K562 (cell line): ENCODE measurements at regions not wholly inside any gene's neighbourhood (a gene's known extent, or its start where the extent isn't known, plus 50 kb on each side); places are given as distances from the start of the nearest gene placed in this dataset.
A peak's percentile ranks its signal among the peaks of the same experiment; 100 is the strongest.

Experiments used
- ATAC-seq: fragments of 200-7000 bp; cut with Tn5 transposase; 3 replicates; pipeline ENCODE4 v1.9.1; 2020; ENCODE audit warnings: moderate library complexity
- BruUV-seq: library from RNA; stranded (reverse); fragments of 400-500 nt; replicated peaks from 2 replicates; lab custom pipeline; 2021; lab: Mats Ljungman, UMichigan
- CTCF ChIA-PET: fragments of 300-600 bp; formaldehyde crosslinking; extraction: SDS; loops from one replicate; lab custom pipeline; 2021; ENCODE audit warnings: low intra/inter-chr PET ratio; lab: Yijun Ruan, JAX
- POLR2A ChIA-PET: fragments of 300-600, 350-650 bp; sonication (Branson Sonifier 250); formaldehyde crosslinking; extraction: SDS; loops from one replicate; lab custom pipeline; 2021; ENCODE audit warnings: antibody characterized with exemption, inconsistent platforms; lab: Yijun Ruan, JAX
- DNase-seq, 4 experiments: peaks; one replicate each; pipeline versions ENCODE4 v3.0.0 to v3.0.0-alpha.2; 2011 to 2018; ENCODE audit warnings: low spot score in 3 of 4, mixed read lengths in 3 of 4; ENCODE audit errors: extremely low read depth in 1 of 4
- FAIRE-seq: peaks from 2 replicates; lab custom pipeline; 2011; peaks lifted over from hg19 to GRCh38; lab: Jason Lieb, UNC
- H2AFZ ChIP-seq: 2 replicates; pipeline ENCODE4 v1.6.0; 2011; ENCODE audit warnings: low read depth, low read length, control low read depth, inconsistent platforms
- H3K27ac ChIP-seq: fragments of 200-600 bp; 3 replicates; pipeline ENCODE4 v1.8.0; 2011; ENCODE audit warnings: low read depth, mild to moderate bottlenecking, control low read depth, inconsistent platforms, low read length, moderate library complexity, mixed read lengths; ENCODE audit errors: extremely low read depth
- H3K27me3 ChIP-seq, 2 experiments: fragments of 300-600 bp in 1 of 2; 2 replicates in 1 of 2; 3 replicates in 1 of 2; pipeline versions ENCODE4 v1.6.0 to v1.8.0; 2011; ENCODE audit warnings: inconsistent platforms in 2 of 2, low read length in 2 of 2, mild to moderate bottlenecking in 1 of 2, mixed read lengths in 1 of 2, moderate library complexity in 1 of 2; ENCODE audit not compliant: control insufficient read depth in 2 of 2, insufficient read depth in 2 of 2
- H3K36me3 ChIP-seq: fragments of 300-600 bp; 3 replicates; pipeline ENCODE4 v1.8.0; 2011; ENCODE audit warnings: mild to moderate bottlenecking, low read length, inconsistent platforms; ENCODE audit not compliant: control insufficient read depth, insufficient read depth
- H3K4me1 ChIP-seq, 2 experiments: fragments of 200-600 bp in 1 of 2; replicated peaks in 1 of 2; 2 replicates in 1 of 2; 3 replicates in 1 of 2; pipeline versions ENCODE4 v1.5.1 to v1.8.0; 2011; ENCODE audit warnings: inconsistent platforms in 2 of 2, low read length in 2 of 2, mild to moderate bottlenecking in 1 of 2, mixed read lengths in 1 of 2, moderate library complexity in 1 of 2; ENCODE audit not compliant: control insufficient read depth in 2 of 2, insufficient read depth in 2 of 2
- H3K4me2 ChIP-seq: 2 replicates; pipeline ENCODE4 v1.6.1; 2011; ENCODE audit warnings: low read length, control low read depth, inconsistent platforms, mixed read lengths; ENCODE audit not compliant: insufficient read depth
- H3K4me3 ChIP-seq: fragments of 200-600 bp; sonication (generic), shearing (Covaris generic); 2 replicates; pipeline ENCODE4 v1.5.1; 2016; ENCODE audit warnings: control low read depth, inconsistent platforms
- H3K79me2 ChIP-seq: fragments of 200-600 bp; 3 replicates; pipeline ENCODE4 v1.8.0; 2011; ENCODE audit warnings: low read length, inconsistent platforms; ENCODE audit not compliant: control insufficient read depth, insufficient read depth
- H3K9ac ChIP-seq, 2 experiments: 2 replicates each; pipeline versions ENCODE4 v1.6.0 to v1.6.1; 2011; ENCODE audit warnings: low read depth in 2 of 2, low read length in 2 of 2, control low read depth in 1 of 2, inconsistent platforms in 1 of 2, mild to moderate bottlenecking in 1 of 2, mixed read lengths in 1 of 2; ENCODE audit not compliant: insufficient read depth in 1 of 2
- H3K9me1 ChIP-seq: one replicate; pipeline ENCODE4 v1.6.0; 2011; ENCODE audit warnings: inconsistent platforms, mild to moderate bottlenecking, low read length, moderate library complexity; ENCODE audit not compliant: control insufficient read depth, insufficient read depth
- H3K9me3 ChIP-seq: replicated peaks from 2 replicates; pipeline ENCODE4 v1.5.1; 2011; ENCODE audit warnings: low read depth, low read length, inconsistent platforms; ENCODE audit not compliant: control insufficient read depth, insufficient read depth
- H4K20me1 ChIP-seq: replicated peaks from 2 replicates; pipeline ENCODE4 v1.6.1; 2011; ENCODE audit warnings: low read length, inconsistent platforms, mixed read lengths; ENCODE audit not compliant: control insufficient read depth, insufficient read depth
- RAD21 ChIP-seq, 2 experiments: fragments of 250-450 bp in 1 of 2; fragments of 450-650 bp in 1 of 2; sonication (Bioruptor Pico) in 1 of 2; formaldehyde crosslinking in 1 of 2; IDR thresholded peaks in 1 of 2; conservative IDR thresholded peaks in 1 of 2; 2 replicates each; pipeline versions ENCODE4 v1.4.0 to v1.8.0; 2020 to 2022; ENCODE audit warnings: mild to moderate bottlenecking in 2 of 2, moderate library complexity in 1 of 2
- WGBS: fragments of 100-300 bp; shearing (Covaris generic); methylation state at CpG from one replicate; pipeline ENCODE4 v1.1.6; 2016; ENCODE audit warnings: low coverage, mixed read lengths; ENCODE audit not compliant: insufficient coverage; ENCODE audit errors: missing lambda C conversion rate; 5-methylcytosine and 5-hydroxymethylcytosine counted together
- in situ Hi-C: fragments of 300-500 bp; cut with MboI; formaldehyde crosslinking; loops from 4 replicates; pipeline ENCODE4 v1.15.0; 2018; ENCODE audit warnings: inconsistent platforms, mixed read lengths
- intact Hi-C: fragments of 100-400 bp; cut with micrococcal nuclease; formaldehyde crosslinking; loops from 2 replicates; pipeline ENCODE4 v1.14.2; 2022
- TF ChIP-seq, protein P1 (sequence below), 3 experiments: IDR thresholded peaks in 2 of 3; conservative IDR thresholded peaks in 1 of 3; 2 replicates each; pipeline ENCODE4 v1.5.1; 2011 to 2012; ENCODE audit warnings: low read length in 3 of 3, mild to moderate bottlenecking in 3 of 3, control low read depth in 2 of 3, improper control_type of control experiment in 1 of 3, inconsistent platforms in 1 of 3, low read depth in 1 of 3, mixed read lengths in 1 of 3, moderate library complexity in 1 of 3; ENCODE audit not compliant: insufficient read depth in 2 of 3
- TF ChIP-seq, protein P2 (sequence below): fragments of 250-450 bp; sonication (Bioruptor Pico); IDR thresholded peaks from 2 replicates; pipeline ENCODE4 v1.5.1; 2021; ENCODE audit warnings: mild to moderate bottlenecking

DNA sequence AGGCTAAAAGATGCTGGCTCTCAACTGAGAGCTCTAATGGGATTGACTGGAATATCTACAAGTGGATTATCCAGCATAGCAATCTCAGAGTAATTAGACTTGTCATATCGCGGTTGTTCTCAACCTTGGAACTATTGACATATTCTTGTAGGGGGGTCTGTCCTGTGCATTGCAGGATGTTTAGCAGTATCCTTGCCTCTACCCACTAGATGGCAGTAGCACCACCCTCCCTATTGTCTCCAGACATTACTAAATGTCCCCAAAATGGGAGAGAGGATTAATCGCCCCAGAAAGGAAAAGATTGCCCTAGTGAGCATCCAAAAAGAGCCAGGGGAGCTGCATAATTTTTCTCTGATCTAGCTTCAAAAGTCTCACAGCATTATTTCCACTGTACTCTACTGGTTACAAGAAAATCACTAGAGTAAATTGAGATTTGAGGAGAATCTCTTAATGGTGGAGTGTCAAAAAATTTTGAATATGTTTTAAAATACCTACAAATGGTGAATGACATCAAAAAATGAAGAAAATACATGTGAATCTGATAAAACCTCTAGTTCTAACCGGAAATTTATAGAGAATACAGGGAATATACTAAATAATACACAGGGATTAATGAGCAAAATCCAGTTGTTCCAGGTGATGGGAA, 388.2 kb upstream of the AGTR1 start:
- Histone ChIP-seq H3K4me3 (no peak overlapping the region), H3K79me2 (no peaks in the 10 kb centered on the region), H3K9ac (no peak overlapping the region), H3K4me1 (no peaks in the 10 kb centered on the region), H4K20me1 (no peaks in the 10 kb centered on the region), H3K27me3 (no peaks in the 10 kb centered on the region), H3K9me1 (no peaks in the 10 kb centered on the region), H3K9me3 (no peaks in the 10 kb centered on the region), H3K4me2 (no peak overlapping the region), H3K27ac (no peak overlapping the region), H2AFZ (no peak overlapping the region), H3K36me3 (no peaks in the 10 kb centered on the region)
- intact Hi-C loops: loop anchor here (10.0 kb wide), 1 partner anchor 635 kb away; no protein-coding TSS in a partner anchor
- no peak for FAIRE-seq
- POLR2A ChIA-PET: no interaction called here
- CTCF ChIA-PET: no interaction called here
- in situ Hi-C loops: no loop called here
- TF ChIP-seq, protein P1, sequence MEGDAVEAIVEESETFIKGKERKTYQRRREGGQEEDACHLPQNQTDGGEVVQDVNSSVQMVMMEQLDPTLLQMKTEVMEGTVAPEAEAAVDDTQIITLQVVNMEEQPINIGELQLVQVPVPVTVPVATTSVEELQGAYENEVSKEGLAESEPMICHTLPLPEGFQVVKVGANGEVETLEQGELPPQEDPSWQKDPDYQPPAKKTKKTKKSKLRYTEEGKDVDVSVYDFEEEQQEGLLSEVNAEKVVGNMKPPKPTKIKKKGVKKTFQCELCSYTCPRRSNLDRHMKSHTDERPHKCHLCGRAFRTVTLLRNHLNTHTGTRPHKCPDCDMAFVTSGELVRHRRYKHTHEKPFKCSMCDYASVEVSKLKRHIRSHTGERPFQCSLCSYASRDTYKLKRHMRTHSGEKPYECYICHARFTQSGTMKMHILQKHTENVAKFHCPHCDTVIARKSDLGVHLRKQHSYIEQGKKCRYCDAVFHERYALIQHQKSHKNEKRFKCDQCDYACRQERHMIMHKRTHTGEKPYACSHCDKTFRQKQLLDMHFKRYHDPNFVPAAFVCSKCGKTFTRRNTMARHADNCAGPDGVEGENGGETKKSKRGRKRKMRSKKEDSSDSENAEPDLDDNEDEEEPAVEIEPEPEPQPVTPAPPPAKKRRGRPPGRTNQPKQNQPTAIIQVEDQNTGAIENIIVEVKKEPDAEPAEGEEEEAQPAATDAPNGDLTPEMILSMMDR (IDR thresholded peaks at IDR 0.05 in 2 of 3, conservative IDR thresholded peaks at IDR 0.05 in 1 of 3; ENCODE audit: insufficient read depth in 2 of 3, low read depth in 1 of 3, low read length in 3 of 3): peak in 1 of 3 experiments; percentile 21; a peak in 1 of 6 replicates
- 0 out of 4 replicates have a peak, but pooled peaks of 1 of the 2 experiments have one; percentile 16 for TF ChIP-seq RAD21 (CRISPR knock-in tag; conservative IDR thresholded peaks at IDR 0.05 in 1 of 2, IDR thresholded peaks at IDR 0.05 in 1 of 2)
- TF ChIP-seq, protein P2, sequence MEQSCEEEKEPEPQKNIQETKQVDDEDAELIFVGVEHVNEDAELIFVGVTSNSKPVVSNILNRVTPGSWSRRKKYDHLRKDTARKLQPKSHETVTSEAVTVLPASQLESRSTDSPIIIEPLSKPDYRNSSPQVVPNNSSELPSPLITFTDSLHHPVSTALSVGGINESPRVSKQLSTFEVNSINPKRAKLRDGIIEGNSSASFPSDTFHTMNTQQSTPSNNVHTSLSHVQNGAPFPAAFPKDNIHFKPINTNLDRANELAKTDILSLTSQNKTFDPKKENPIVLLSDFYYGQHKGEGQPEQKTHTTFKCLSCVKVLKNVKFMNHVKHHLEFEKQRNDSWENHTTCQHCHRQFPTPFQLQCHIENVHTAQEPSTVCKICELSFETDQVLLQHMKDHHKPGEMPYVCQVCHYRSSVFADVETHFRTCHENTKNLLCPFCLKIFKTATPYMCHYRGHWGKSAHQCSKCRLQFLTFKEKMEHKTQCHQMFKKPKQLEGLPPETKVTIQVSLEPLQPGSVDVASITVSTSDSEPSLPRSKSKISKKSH (CRISPR knock-in tag): no peak
- peak in 3 of 4 experiments; percentile 6 to 22 (median 7) for DNase-seq
- WGBS: 0% methylated on average over 4 of the region's 4 CpGs
- ATAC-seq: 0 out of 3 replicates have a peak, but pooled peaks have one; percentile 47
- no TSS peak for BruUV-seq
